ENCODE measurements at regions not wholly inside any gene's neighbourhood (a gene's known extent, or its start where the extent isn't known, plus 50 kb on each side); places are given as distances from the start of the nearest gene placed in this dataset.

- H3K27ac ChIP-seq (ENCODE audit: low read length), result no peak overlapping the region
- CTCF ChIA-PET, result no interaction called here
Measured at GRCh38 chr3:28799084-28799483, 450.5 kb upstream of the AZI2 start.

GRCh38 chr3:28800203-28800602, 451.6 kb upstream of the AZI2 start:
- ChIA-PET POLR2A (no interaction called here), CTCF (no interaction called here)
- BruUV-seq (replicated peaks), result no TSS peak
- DNase-seq (ENCODE audit: low read depth, low spot score) (no peak), ATAC-seq (no peak)
- H3K4me3 ChIP-seq (ENCODE audit: low read depth in 2 of 2, low read length in 2 of 2), result no peak overlapping the region
- intact Hi-C loops (cut with micrococcal nuclease; ENCODE audit: unreplicated experiment) (no loop called here), in situ Hi-C loops (cut with HindIII; ENCODE audit: low pct_unique_long_range_greater_than_20kb, low sequenced_read_pairs) (no loop called here)
- H3K27me3 ChIP-seq (ENCODE audit: control insufficient read depth, insufficient read depth, low read length), result no peaks in the 10 kb centered on the region
- H3K4me1 ChIP-seq (ENCODE audit: control insufficient read depth, insufficient read depth, low read length), result no peaks in the 10 kb centered on the region
- no peaks in the 10 kb centered on the region for H3K36me3 ChIP-seq (ENCODE audit: control insufficient read depth, insufficient read depth, low read length)
- no peaks in the 10 kb centered on the region for H3K9me3 ChIP-seq (ENCODE audit: control insufficient read depth, insufficient read depth, low read depth, low read length)
- H3K27ac ChIP-seq (ENCODE audit: low read length), result no peak overlapping the region
- TF ChIP-seq TCF7L2 (IDR thresholded peaks at IDR 0.05; ENCODE audit: low read depth, low read length) (no peak), SIN3A (IDR thresholded peaks at IDR 0.05; ENCODE audit: borderline replicate concordance, insufficient read depth, low read depth, low read length) (no peak), REST (IDR thresholded peaks at IDR 0.05; ENCODE audit: insufficient read depth in 1 of 2, low read depth in 2 of 2, low read length in 1 of 2) (no peak), POLR2AphosphoS5 (IDR thresholded peaks at IDR 0.05; ENCODE audit: low read depth, low read length) (no peak), CTCF (IDR thresholded peaks at IDR 0.05) (no peak)

More at GRCh38 chr3:28799084-28799483, 450.5 kb upstream of the AZI2 start:
- in situ Hi-C loops (cut with HindIII; ENCODE audit: low pct_unique_long_range_greater_than_20kb, low sequenced_read_pairs) (no loop called here), intact Hi-C loops (cut with micrococcal nuclease; ENCODE audit: unreplicated experiment) (no loop called here)
- TF ChIP-seq POLR2AphosphoS5 (IDR thresholded peaks at IDR 0.05; ENCODE audit: low read depth, low read length), result no peak
- TF ChIP-seq CTCF (IDR thresholded peaks at IDR 0.05), result no peak; the same call in 1 of the 2 replicates
- H3K9me3 ChIP-seq (ENCODE audit: control insufficient read depth, insufficient read depth, low read depth, low read length), result no peaks in the 10 kb centered on the region
- no TSS peak for BruUV-seq (replicated peaks)
- no peak overlapping the region for H3K4me3 ChIP-seq (ENCODE audit: low read depth in 2 of 2, low read length in 2 of 2)
- no peak for DNase-seq (ENCODE audit: low read depth, low spot score)
- H3K36me3 ChIP-seq (ENCODE audit: control insufficient read depth, insufficient read depth, low read length), result no peaks in the 10 kb centered on the region
- H3K27me3 ChIP-seq (ENCODE audit: control insufficient read depth, insufficient read depth, low read length), result no peaks in the 10 kb centered on the region
- POLR2A ChIA-PET, result no interaction called here
- ATAC-seq, result no peak
- H3K4me1 ChIP-seq (ENCODE audit: control insufficient read depth, insufficient read depth, low read length), result no peaks in the 10 kb centered on the region

GRCh38 chr3:28808068-28808467, 459.4 kb upstream of the AZI2 start:
- no peak for DNase-seq (ENCODE audit: low read depth, low spot score)
- Histone ChIP-seq H3K36me3 (ENCODE audit: control insufficient read depth, insufficient read depth, low read length) (no peaks in the 10 kb centered on the region), H3K4me3 (ENCODE audit: low read depth in 2 of 2, low read length in 2 of 2) (no peak overlapping the region), H3K9me3 (ENCODE audit: control insufficient read depth, insufficient read depth, low read depth, low read length) (no peaks in the 10 kb centered on the region), H3K27ac (ENCODE audit: low read length) (no peak overlapping the region), H3K4me1 (ENCODE audit: control insufficient read depth, insufficient read depth, low read length) (no peaks in the 10 kb centered on the region), H3K27me3 (ENCODE audit: control insufficient read depth, insufficient read depth, low read length) (no peaks in the 10 kb centered on the region)
- TF ChIP-seq POLR2AphosphoS5 (IDR thresholded peaks at IDR 0.05; ENCODE audit: low read depth, low read length) (no peak), CTCF (IDR thresholded peaks at IDR 0.05) (no peak), TCF7L2 (IDR thresholded peaks at IDR 0.05; ENCODE audit: low read depth, low read length) (no peak), REST (IDR thresholded peaks at IDR 0.05; ENCODE audit: insufficient read depth in 1 of 2, low read depth in 2 of 2, low read length in 1 of 2) (no peak), SIN3A (IDR thresholded peaks at IDR 0.05; ENCODE audit: borderline replicate concordance, insufficient read depth, low read depth, low read length) (no peak)
- ChIA-PET POLR2A (no interaction called here), CTCF (no interaction called here)
- intact Hi-C loops (cut with micrococcal nuclease; ENCODE audit: unreplicated experiment), result no loop called here
- ATAC-seq, result no peak
- in situ Hi-C loops (cut with HindIII; ENCODE audit: low pct_unique_long_range_greater_than_20kb, low sequenced_read_pairs), result no loop called here
- BruUV-seq (replicated peaks), result no TSS peak
